SK-N-SH (cell line): ENCODE measurements at regions not wholly inside any gene's neighbourhood (a gene's known extent, or its start where the extent isn't known, plus 50 kb on each side); places are given as distances from the start of the nearest gene placed in this dataset.

Experiments used
- EZH2phosphoT487 ChIP-seq: fragments of 200-600 bp; sonication (generic); IDR thresholded peaks from 2 replicates; pipeline ENCODE4 v1.6.1; 2017; ENCODE audit warnings: low read depth, mixed run types, mild to moderate bottlenecking, antibody characterized with exemption, moderate library complexity, borderline replicate concordance
- GABPA ChIP-seq: IDR thresholded peaks from 2 replicates; pipeline ENCODE4 v1.4.0; 2012; ENCODE audit warnings: low read depth, mild to moderate bottlenecking
- POLR2AphosphoS5 ChIP-seq: IDR thresholded peaks from 2 replicates; pipeline ENCODE4 v1.6.1; 2012; ENCODE audit warnings: low read depth, low read length
- RXRA ChIP-seq: IDR thresholded peaks from 2 replicates; pipeline ENCODE4 v1.4.0; 2012; ENCODE audit warnings: low read depth, mild to moderate bottlenecking, borderline replicate concordance
- YY1 ChIP-seq: IDR thresholded peaks from 2 replicates; pipeline ENCODE4 v1.4.0; 2012; ENCODE audit warnings: low read depth, mild to moderate bottlenecking
- TF ChIP-seq, protein P1 (sequence below): fragments of 200-600 bp; sonication (generic); IDR thresholded peaks from 2 replicates; pipeline ENCODE4 v1.6.1; 2017; ENCODE audit warnings: antibody characterized with exemption, mild to moderate bottlenecking, moderate library complexity

DNA sequence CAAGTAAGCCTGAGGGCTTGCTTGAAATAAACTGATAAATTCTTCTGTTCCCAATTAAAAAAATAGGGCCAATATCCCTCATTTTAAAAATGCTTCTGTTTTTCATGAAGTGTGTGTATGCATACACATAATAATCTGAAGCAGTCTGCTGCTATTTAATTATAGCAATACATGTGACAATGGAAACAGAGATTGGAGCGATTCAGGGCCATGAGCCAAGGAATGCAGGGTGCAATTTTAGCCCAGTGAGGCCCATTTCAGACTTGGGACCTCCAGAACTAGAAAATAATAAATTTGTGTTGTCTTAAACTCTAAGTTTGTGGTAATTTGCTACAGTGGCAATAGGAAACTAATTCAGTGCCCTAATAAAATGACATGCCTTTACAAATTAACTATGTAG, 264.9 kb downstream of the LTN1 start:
- TF ChIP-seq, protein P1, sequence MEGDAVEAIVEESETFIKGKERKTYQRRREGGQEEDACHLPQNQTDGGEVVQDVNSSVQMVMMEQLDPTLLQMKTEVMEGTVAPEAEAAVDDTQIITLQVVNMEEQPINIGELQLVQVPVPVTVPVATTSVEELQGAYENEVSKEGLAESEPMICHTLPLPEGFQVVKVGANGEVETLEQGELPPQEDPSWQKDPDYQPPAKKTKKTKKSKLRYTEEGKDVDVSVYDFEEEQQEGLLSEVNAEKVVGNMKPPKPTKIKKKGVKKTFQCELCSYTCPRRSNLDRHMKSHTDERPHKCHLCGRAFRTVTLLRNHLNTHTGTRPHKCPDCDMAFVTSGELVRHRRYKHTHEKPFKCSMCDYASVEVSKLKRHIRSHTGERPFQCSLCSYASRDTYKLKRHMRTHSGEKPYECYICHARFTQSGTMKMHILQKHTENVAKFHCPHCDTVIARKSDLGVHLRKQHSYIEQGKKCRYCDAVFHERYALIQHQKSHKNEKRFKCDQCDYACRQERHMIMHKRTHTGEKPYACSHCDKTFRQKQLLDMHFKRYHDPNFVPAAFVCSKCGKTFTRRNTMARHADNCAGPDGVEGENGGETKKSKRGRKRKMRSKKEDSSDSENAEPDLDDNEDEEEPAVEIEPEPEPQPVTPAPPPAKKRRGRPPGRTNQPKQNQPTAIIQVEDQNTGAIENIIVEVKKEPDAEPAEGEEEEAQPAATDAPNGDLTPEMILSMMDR = no peak
- TF ChIP-seq GABPA (no peak), RXRA (no peak), POLR2AphosphoS5 (no peak), YY1 (no peak), EZH2phosphoT487 (no peak)
